ENCODE measurements at regions not wholly inside any gene's neighbourhood (a gene's known extent, or its start where the extent isn't known, plus 50 kb on each side); places are given as distances from the start of the nearest gene placed in this dataset.

- no peak for TF ChIP-seq CTCF (conservative IDR thresholded peaks at IDR 0.05; ENCODE audit: control insufficient read depth, insufficient read depth, low read depth, low read length)
- DNase-seq (ENCODE audit: low read depth) = no peak
- H3K4me3 ChIP-seq (ENCODE audit: control insufficient read depth, low read depth, low read length) = no peak overlapping the region
Observed at GRCh38 chr4:114304046-114304445, 294.6 kb upstream of the UGT8 start.

GRCh38 chr4:114304567-114304966 is 294.0 kb upstream of the UGT8 start:
- DNase-seq (ENCODE audit: low read depth) = no peak
- no peak overlapping the region for H3K4me3 ChIP-seq (ENCODE audit: control insufficient read depth, low read depth, low read length)
- TF ChIP-seq CTCF (conservative IDR thresholded peaks at IDR 0.05; ENCODE audit: control insufficient read depth, insufficient read depth, low read depth, low read length) = no peak

GRCh38 chr4:114306946-114307345 is 291.7 kb upstream of the UGT8 start:
- no peak overlapping the region for H3K4me3 ChIP-seq (ENCODE audit: control insufficient read depth, low read depth, low read length)
- TF ChIP-seq CTCF (conservative IDR thresholded peaks at IDR 0.05; ENCODE audit: control insufficient read depth, insufficient read depth, low read depth, low read length) = no peak
- no peak for DNase-seq (ENCODE audit: low read depth)

- no peak for DNase-seq (ENCODE audit: low read depth)
- no peak for TF ChIP-seq CTCF (conservative IDR thresholded peaks at IDR 0.05; ENCODE audit: control insufficient read depth, insufficient read depth, low read depth, low read length)
- H3K4me3 ChIP-seq (ENCODE audit: control insufficient read depth, low read depth, low read length) = no peak overlapping the region
Observed at GRCh38 chr4:114310296-114310925, 288.2 kb upstream of the UGT8 start.

GRCh38 chr4:114311787-114312186 is 286.8 kb upstream of the UGT8 start:
- H3K4me3 ChIP-seq (ENCODE audit: control insufficient read depth, low read depth, low read length) = no peak overlapping the region
- no peak for DNase-seq (ENCODE audit: low read depth)
- no peak for TF ChIP-seq CTCF (conservative IDR thresholded peaks at IDR 0.05; ENCODE audit: control insufficient read depth, insufficient read depth, low read depth, low read length)

- TF ChIP-seq CTCF (conservative IDR thresholded peaks at IDR 0.05; ENCODE audit: control insufficient read depth, insufficient read depth, low read depth, low read length) = no peak
- DNase-seq (ENCODE audit: low read depth) = no peak
- H3K4me3 ChIP-seq (ENCODE audit: control insufficient read depth, low read depth, low read length) = no peak overlapping the region
Observed at GRCh38 chr4:114312338-114312737, 286.3 kb upstream of the UGT8 start.

- no peak for TF ChIP-seq CTCF (conservative IDR thresholded peaks at IDR 0.05; ENCODE audit: control insufficient read depth, insufficient read depth, low read depth, low read length)
- H3K4me3 ChIP-seq (ENCODE audit: control insufficient read depth, low read depth, low read length) = no peak overlapping the region
- DNase-seq (ENCODE audit: low read depth) = no peak
Observed at GRCh38 chr4:114316789-114317188, 281.8 kb upstream of the UGT8 start.

All from fibroblast of mammary gland (primary cell).